Panc1 (cell line): ENCODE measurements at regions not wholly inside any gene's neighbourhood (a gene's known extent, or its start where the extent isn't known, plus 50 kb on each side); places are given as distances from the start of the nearest gene placed in this dataset.

Source experiments
- ATAC-seq: fragments of 200-7000 bp; cut with Tn5 transposase; 2 replicates; pipeline ENCODE4 v1.9.1; 2020; ENCODE audit warnings: mild to moderate bottlenecking, moderate library complexity
- BruUV-seq: library from RNA; stranded (reverse); fragments of 400-500 nt; replicated peaks from 2 replicates; lab custom pipeline; 2021; lab: Mats Ljungman, UMichigan
- CTCF ChIA-PET: fragments of 300-600 bp; sonication (Branson Sonifier 250); formaldehyde crosslinking; loops from one replicate; lab custom pipeline; 2022; ENCODE audit warnings: antibody characterized with exemption; lab: Charles Lee
- POLR2A ChIA-PET: fragments of 300-600 bp; sonication (Branson Sonifier 250); formaldehyde crosslinking; loops from one replicate; lab custom pipeline; 2022; ENCODE audit warnings: antibody characterized with exemption; lab: Charles Lee
- DNase-seq: peaks from one replicate; pipeline ENCODE4 v3.0.0-alpha.2; 2010; ENCODE audit warnings: low read depth, low spot score
- H3K27ac ChIP-seq: 2 replicates; pipeline ENCODE4 v1.5.1; 2011; ENCODE audit warnings: mild to moderate bottlenecking, low read length, inconsistent platforms
- H3K27me3 ChIP-seq: fragments of 200-500 bp; sonication (Bioruptor generic); 2 replicates; pipeline ENCODE4 v1.6.0; 2014; ENCODE audit warnings: low read length, inconsistent platforms; ENCODE audit not compliant: control insufficient read depth, insufficient read depth
- H3K36me3 ChIP-seq: fragments of 200-500 bp; sonication (Bioruptor generic); 2 replicates; pipeline ENCODE4 v1.5.1; 2014; ENCODE audit warnings: inconsistent platforms, mild to moderate bottlenecking, low read length, moderate library complexity; ENCODE audit not compliant: control insufficient read depth, insufficient read depth
- H3K4me1 ChIP-seq: 2 replicates; pipeline ENCODE4 v1.5.1; 2011; ENCODE audit warnings: inconsistent platforms, mild to moderate bottlenecking, low read length, moderate library complexity; ENCODE audit not compliant: control insufficient read depth, insufficient read depth
- H3K4me3 ChIP-seq, 2 experiments: 2 replicates each; pipeline ENCODE4 v1.5.1; 2011 to 2012; ENCODE audit warnings: low read depth in 2 of 2, low read length in 2 of 2, mild to moderate bottlenecking in 2 of 2, inconsistent platforms in 1 of 2, moderate library complexity in 1 of 2
- H3K9me3 ChIP-seq: fragments of 200-500 bp; sonication (Bioruptor generic); 2 replicates; pipeline ENCODE4 v1.5.1; 2014; ENCODE audit warnings: low read depth, mild to moderate bottlenecking, inconsistent platforms, low read length, moderate library complexity; ENCODE audit not compliant: control insufficient read depth, insufficient read depth
- POLR2AphosphoS5 ChIP-seq: IDR thresholded peaks from 2 replicates; pipeline ENCODE4 v1.6.1; 2012; ENCODE audit warnings: mild to moderate bottlenecking, low read depth, low read length, moderate library complexity
- SIN3A ChIP-seq: IDR thresholded peaks from 2 replicates; pipeline ENCODE4 v1.6.1; 2012; ENCODE audit warnings: low read depth, mild to moderate bottlenecking, low read length, moderate library complexity, borderline replicate concordance; ENCODE audit not compliant: insufficient read depth
- TCF7L2 ChIP-seq: IDR thresholded peaks from 2 replicates; pipeline ENCODE4 v1.6.1; 2011; ENCODE audit warnings: mild to moderate bottlenecking, low read depth, low read length, inconsistent platforms
- in situ Hi-C: cut with HindIII; loops from 2 replicates; pipeline ENCODE4 v1.10.0; 2016; ENCODE audit warnings: low sequenced_read_pairs, low pct_unique_long_range_greater_than_20kb
- intact Hi-C: fragments of 100-400 bp; cut with micrococcal nuclease; formaldehyde crosslinking; loops from one replicate; pipeline ENCODE4 v1.10.0; 2022; ENCODE audit not compliant: unreplicated experiment
- TF ChIP-seq, protein P1 (sequence below): fragments of 450-650 bp; IDR thresholded peaks from 2 replicates; pipeline ENCODE4 v1.5.1; 2017; ENCODE audit warnings: mild to moderate bottlenecking
- TF ChIP-seq, protein P2 (sequence below), 2 experiments: IDR thresholded peaks; 2 replicates each; pipeline ENCODE4 v1.6.1; 2011 to 2012; ENCODE audit warnings: low read depth in 2 of 2, control low read depth in 1 of 2, low read length in 1 of 2, mild to moderate bottlenecking in 1 of 2, moderate library complexity in 1 of 2; ENCODE audit not compliant: insufficient read depth in 1 of 2

DNA sequence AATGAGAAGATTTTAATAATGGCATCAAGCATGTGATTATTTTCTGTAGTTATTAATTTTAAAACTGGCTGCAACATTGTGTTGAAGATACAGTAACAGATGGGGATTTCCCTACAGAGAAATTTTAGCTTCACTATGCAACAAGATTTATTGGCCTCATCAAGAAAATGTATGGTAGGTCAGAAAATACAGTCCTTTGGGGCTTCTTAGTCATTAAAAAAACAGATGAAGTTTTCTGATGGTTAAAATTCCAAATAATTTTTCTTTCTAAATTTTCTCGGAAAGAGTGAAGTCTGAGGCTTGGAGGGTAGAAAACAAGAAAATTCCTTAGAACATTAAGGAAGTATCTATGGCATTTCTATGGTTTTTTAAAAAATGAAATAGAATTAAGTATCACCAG lies 1790.8 kb upstream of the PCDH20 start:
- H3K36me3 ChIP-seq = no peaks in the 10 kb centered on the region
- in situ Hi-C loops (no loop called here), intact Hi-C loops (no loop called here)
- POLR2A ChIA-PET = no interaction called here
- H3K9me3 ChIP-seq = no peaks in the 10 kb centered on the region
- no peak overlapping the region for H3K27ac ChIP-seq
- no peaks in the 10 kb centered on the region for H3K27me3 ChIP-seq
- TF ChIP-seq, protein P1, sequence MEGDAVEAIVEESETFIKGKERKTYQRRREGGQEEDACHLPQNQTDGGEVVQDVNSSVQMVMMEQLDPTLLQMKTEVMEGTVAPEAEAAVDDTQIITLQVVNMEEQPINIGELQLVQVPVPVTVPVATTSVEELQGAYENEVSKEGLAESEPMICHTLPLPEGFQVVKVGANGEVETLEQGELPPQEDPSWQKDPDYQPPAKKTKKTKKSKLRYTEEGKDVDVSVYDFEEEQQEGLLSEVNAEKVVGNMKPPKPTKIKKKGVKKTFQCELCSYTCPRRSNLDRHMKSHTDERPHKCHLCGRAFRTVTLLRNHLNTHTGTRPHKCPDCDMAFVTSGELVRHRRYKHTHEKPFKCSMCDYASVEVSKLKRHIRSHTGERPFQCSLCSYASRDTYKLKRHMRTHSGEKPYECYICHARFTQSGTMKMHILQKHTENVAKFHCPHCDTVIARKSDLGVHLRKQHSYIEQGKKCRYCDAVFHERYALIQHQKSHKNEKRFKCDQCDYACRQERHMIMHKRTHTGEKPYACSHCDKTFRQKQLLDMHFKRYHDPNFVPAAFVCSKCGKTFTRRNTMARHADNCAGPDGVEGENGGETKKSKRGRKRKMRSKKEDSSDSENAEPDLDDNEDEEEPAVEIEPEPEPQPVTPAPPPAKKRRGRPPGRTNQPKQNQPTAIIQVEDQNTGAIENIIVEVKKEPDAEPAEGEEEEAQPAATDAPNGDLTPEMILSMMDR = no peak
- TF ChIP-seq POLR2AphosphoS5 (no peak), SIN3A (no peak), TCF7L2 (no peak)
- TF ChIP-seq, protein P2, sequence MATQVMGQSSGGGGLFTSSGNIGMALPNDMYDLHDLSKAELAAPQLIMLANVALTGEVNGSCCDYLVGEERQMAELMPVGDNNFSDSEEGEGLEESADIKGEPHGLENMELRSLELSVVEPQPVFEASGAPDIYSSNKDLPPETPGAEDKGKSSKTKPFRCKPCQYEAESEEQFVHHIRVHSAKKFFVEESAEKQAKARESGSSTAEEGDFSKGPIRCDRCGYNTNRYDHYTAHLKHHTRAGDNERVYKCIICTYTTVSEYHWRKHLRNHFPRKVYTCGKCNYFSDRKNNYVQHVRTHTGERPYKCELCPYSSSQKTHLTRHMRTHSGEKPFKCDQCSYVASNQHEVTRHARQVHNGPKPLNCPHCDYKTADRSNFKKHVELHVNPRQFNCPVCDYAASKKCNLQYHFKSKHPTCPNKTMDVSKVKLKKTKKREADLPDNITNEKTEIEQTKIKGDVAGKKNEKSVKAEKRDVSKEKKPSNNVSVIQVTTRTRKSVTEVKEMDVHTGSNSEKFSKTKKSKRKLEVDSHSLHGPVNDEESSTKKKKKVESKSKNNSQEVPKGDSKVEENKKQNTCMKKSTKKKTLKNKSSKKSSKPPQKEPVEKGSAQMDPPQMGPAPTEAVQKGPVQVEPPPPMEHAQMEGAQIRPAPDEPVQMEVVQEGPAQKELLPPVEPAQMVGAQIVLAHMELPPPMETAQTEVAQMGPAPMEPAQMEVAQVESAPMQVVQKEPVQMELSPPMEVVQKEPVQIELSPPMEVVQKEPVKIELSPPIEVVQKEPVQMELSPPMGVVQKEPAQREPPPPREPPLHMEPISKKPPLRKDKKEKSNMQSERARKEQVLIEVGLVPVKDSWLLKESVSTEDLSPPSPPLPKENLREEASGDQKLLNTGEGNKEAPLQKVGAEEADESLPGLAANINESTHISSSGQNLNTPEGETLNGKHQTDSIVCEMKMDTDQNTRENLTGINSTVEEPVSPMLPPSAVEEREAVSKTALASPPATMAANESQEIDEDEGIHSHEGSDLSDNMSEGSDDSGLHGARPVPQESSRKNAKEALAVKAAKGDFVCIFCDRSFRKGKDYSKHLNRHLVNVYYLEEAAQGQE (IDR thresholded peaks at IDR 0.05; ENCODE audit: insufficient read depth in 1 of 2, low read depth in 2 of 2, low read length in 1 of 2) = no peak
- CTCF ChIA-PET = no interaction called here
- H3K4me1 ChIP-seq = no peaks in the 10 kb centered on the region
- DNase-seq (no peak), ATAC-seq (no peak)
- no peak overlapping the region for H3K4me3 ChIP-seq
- BruUV-seq = no TSS peak

GRCh38 chr13:63201493-63201892 lies 1785.8 kb upstream of the PCDH20 start:
- Histone ChIP-seq H3K4me1 (no peaks in the 10 kb centered on the region), H3K4me3 (no peak overlapping the region), H3K9me3 (no peaks in the 10 kb centered on the region), H3K27ac (no peak overlapping the region), H3K36me3 (no peaks in the 10 kb centered on the region), H3K27me3 (no peaks in the 10 kb centered on the region)
- in situ Hi-C loops (no loop called here), intact Hi-C loops (no loop called here)
- ChIA-PET POLR2A (no interaction called here), CTCF (no interaction called here)
- DNase-seq = no peak
- TF ChIP-seq SIN3A = no peak
- TF ChIP-seq, protein P2 (IDR thresholded peaks at IDR 0.05; ENCODE audit: insufficient read depth in 1 of 2, low read depth in 2 of 2, low read length in 1 of 2) = no peak
- no peak for ATAC-seq
- BruUV-seq = no TSS peak
